IPS DF 6.9 (cell line): ENCODE measurements at regions not wholly inside any gene's neighbourhood (a gene's known extent, or its start where the extent isn't known, plus 50 kb on each side); places are given as distances from the start of the nearest gene placed in this dataset.
"Not testable (repeated sequence)": the region's sequence is repeated elsewhere in the genome, so short reads cannot be mapped to it uniquely, and the experiment has no call there.

Source experiments
- DNase-seq: peaks from one replicate; pipeline ENCODE4 v3.0.0-alpha.2; 2013; ENCODE audit warnings: low read depth, low spot score
- H3K27ac ChIP-seq: one replicate; pipeline ENCODE4 v1.5.1; 2013; ENCODE audit warnings: low read length, control low read depth
- H3K27me3 ChIP-seq: 2 replicates; pipeline ENCODE4 v1.6.1; 2013; ENCODE audit warnings: mild to moderate bottlenecking, low read length; ENCODE audit not compliant: control insufficient read depth, insufficient read depth
- H3K36me3 ChIP-seq: 2 replicates; pipeline ENCODE4 v1.6.1; 2013; ENCODE audit warnings: low read length; ENCODE audit not compliant: control insufficient read depth, insufficient read depth
- H3K4me1 ChIP-seq: 2 replicates; pipeline ENCODE4 v1.6.1; 2013; ENCODE audit warnings: low read length; ENCODE audit not compliant: control insufficient read depth, insufficient read depth
- H3K4me3 ChIP-seq: 2 replicates; pipeline ENCODE4 v1.5.1; 2013; ENCODE audit warnings: mild to moderate bottlenecking, low read length
- H3K9me3 ChIP-seq: 2 replicates; pipeline ENCODE4 v1.6.1; 2013; ENCODE audit warnings: low read length, inconsistent platforms; ENCODE audit not compliant: control insufficient read depth, insufficient read depth
- WGBS: extraction: QIAGEN DNeasy Blood & Tissue Kit; methylation state at CpG from one replicate; pipeline ENCODE4 v1.1.7; 2013; ENCODE audit warnings: mixed read lengths, missing lambda C conversion rate; ENCODE audit not compliant: insufficient read length, insufficient coverage; 5-methylcytosine and 5-hydroxymethylcytosine counted together

DNA sequence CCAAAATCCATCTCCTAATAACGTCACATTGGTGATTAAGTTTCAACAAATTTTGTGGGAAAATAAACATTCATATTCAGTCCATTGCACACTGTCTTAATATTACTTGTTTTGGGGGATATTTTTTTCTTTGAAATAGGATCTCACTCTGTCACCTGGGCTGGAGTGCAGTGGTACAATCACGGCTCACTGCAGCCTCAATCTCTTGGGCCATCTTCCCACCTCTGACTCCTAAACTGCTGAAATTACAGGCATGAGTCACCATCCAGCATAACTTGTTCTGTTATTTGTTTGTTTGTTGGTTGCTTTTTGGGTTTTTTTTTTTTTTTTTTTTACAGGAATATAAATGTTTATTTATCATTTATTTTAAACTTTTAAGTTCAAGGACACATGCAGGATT, 556.1 kb upstream of the SLITRK6 start:
- no peak for DNase-seq
- no peaks in the 10 kb centered on the region for H3K9me3 ChIP-seq
- H3K4me3 ChIP-seq, result no peak overlapping the region
- H3K27ac ChIP-seq, result no peak overlapping the region
- no peaks in the 10 kb centered on the region for H3K36me3 ChIP-seq
- H3K27me3 ChIP-seq, result no peaks in the 10 kb centered on the region
- H3K4me1 ChIP-seq, result peaks cover 2% of the 10 kb centered on the region; the same call in 1 of the 2 replicates
- no CpG with 5 or more reads among the region's 2 CpGs for WGBS

DNA sequence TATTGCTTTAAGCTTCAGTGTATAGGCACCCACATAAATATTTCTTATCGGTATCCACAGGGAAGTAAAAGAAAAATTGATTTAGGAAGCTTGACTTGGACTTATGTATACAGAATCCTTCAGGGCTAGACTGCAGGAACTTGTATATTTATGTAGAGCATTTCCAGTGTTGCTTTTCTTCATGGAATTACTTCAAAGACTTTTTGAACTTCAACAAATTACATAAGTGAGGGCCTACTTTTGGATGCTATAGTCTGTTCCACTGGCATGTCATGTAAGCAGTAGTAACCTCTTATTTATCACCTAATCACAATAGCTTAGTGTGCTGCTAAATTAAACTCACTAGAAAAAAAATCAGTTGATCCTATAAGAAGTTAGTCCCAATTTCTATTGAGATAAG, 557.9 kb upstream of the SLITRK6 start:
- Histone ChIP-seq H3K36me3 (no peaks in the 10 kb centered on the region), H3K9me3 (no peaks in the 10 kb centered on the region), H3K27me3 (no peaks in the 10 kb centered on the region), H3K4me1 (peaks cover 2% of the 10 kb centered on the region; the same call in 1 of the 2 replicates), H3K27ac (no peak overlapping the region), H3K4me3 (no peak overlapping the region)
- no CpG with 5 or more reads among the region's 1 CpG for WGBS
- no peak for DNase-seq

GRCh38 chr13:86363749-86364148, 564.5 kb upstream of the SLITRK6 start:
- not testable (repeated sequence) for H3K27ac ChIP-seq

DNA sequence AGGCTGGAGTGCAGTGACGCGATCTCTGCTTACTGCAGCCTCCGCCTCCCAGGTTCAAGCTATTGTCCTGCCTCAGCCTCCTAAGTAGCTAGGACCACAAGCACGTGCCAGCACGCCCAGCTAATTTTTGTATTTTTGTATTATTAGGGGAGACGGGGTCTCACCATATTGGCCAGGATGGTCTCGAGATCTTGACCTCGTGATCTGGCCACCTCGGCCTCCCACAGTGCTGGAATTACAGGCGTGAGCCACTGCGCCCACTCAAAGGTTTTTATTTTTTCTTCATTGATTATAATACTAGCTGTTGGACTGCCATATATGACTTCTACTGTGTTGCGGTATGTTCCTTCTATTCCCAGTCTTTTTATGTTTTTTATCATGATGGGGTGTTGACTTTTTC, 569.7 kb upstream of the SLITRK6 start:
- Histone ChIP-seq H3K27ac (no peak overlapping the region), H3K4me3 (no peak overlapping the region), H3K27me3 (no peaks in the 10 kb centered on the region), H3K4me1 (no peaks in the 10 kb centered on the region), H3K36me3 (no peaks in the 10 kb centered on the region), H3K9me3 (no peaks in the 10 kb centered on the region)
- no peak for DNase-seq
- no CpG with 5 or more reads among the region's 12 CpGs for WGBS

More at GRCh38 chr13:86363749-86364148, 564.5 kb upstream of the SLITRK6 start:
- not testable (repeated sequence) for H3K27me3 ChIP-seq, H3K4me1 ChIP-seq, H3K36me3 ChIP-seq, H3K9me3 ChIP-seq, H3K4me3 ChIP-seq, DNase-seq
- WGBS, result no CpG with 5 or more reads among the region's 5 CpGs

- WGBS, result no CpG with 5 or more reads among the region's 2 CpGs
- Histone ChIP-seq H3K9me3 (no peaks in the 10 kb centered on the region), H3K4me3 (no peak overlapping the region), H3K27me3 (no peaks in the 10 kb centered on the region), H3K4me1 (no peaks in the 10 kb centered on the region), H3K36me3 (no peaks in the 10 kb centered on the region), H3K27ac (no peak overlapping the region)
- DNase-seq, result no peak
Observed at GRCh38 chr13:86377451-86377850, 578.2 kb upstream of the SLITRK6 start.

- Histone ChIP-seq H3K4me3 (no peak overlapping the region), H3K27ac (no peak overlapping the region), H3K27me3 (no peaks in the 10 kb centered on the region), H3K9me3 (no peaks in the 10 kb centered on the region), H3K36me3 (no peaks in the 10 kb centered on the region), H3K4me1 (no peaks in the 10 kb centered on the region)
- DNase-seq, result no peak
- WGBS, result no CpG with 5 or more reads among the region's 2 CpGs
Observed at GRCh38 chr13:86378628-86379027, 579.4 kb upstream of the SLITRK6 start.

- H3K9me3 ChIP-seq, result no peaks in the 10 kb centered on the region
- DNase-seq, result no peak
- no peak overlapping the region for H3K27ac ChIP-seq
- H3K4me1 ChIP-seq, result no peaks in the 10 kb centered on the region
- no CpG with 5 or more reads among the region's 4 CpGs for WGBS
- no peak overlapping the region for H3K4me3 ChIP-seq
- H3K27me3 ChIP-seq, result no peaks in the 10 kb centered on the region
- H3K36me3 ChIP-seq, result no peaks in the 10 kb centered on the region
Observed at GRCh38 chr13:86383151-86383550, 583.9 kb upstream of the SLITRK6 start.

- no peak overlapping the region for H3K4me3 ChIP-seq
- no peak overlapping the region for H3K27ac ChIP-seq
- no peaks in the 10 kb centered on the region for H3K36me3 ChIP-seq
- no peaks in the 10 kb centered on the region for H3K9me3 ChIP-seq
- DNase-seq, result no peak
- H3K27me3 ChIP-seq, result no peaks in the 10 kb centered on the region
- no CpG with 5 or more reads among the region's 2 CpGs for WGBS
- no peaks in the 10 kb centered on the region for H3K4me1 ChIP-seq
Observed at GRCh38 chr13:86383561-86383960, 584.3 kb upstream of the SLITRK6 start.

- Histone ChIP-seq H3K9me3 (no peaks in the 10 kb centered on the region), H3K36me3 (no peaks in the 10 kb centered on the region), H3K27ac (no peak overlapping the region), H3K27me3 (no peaks in the 10 kb centered on the region), H3K4me1 (no peaks in the 10 kb centered on the region), H3K4me3 (no peak overlapping the region)
- WGBS, result no CpG with 5 or more reads among the region's 1 CpG
- no peak for DNase-seq
Observed at GRCh38 chr13:86397635-86398034, 598.4 kb upstream of the SLITRK6 start.

DNA sequence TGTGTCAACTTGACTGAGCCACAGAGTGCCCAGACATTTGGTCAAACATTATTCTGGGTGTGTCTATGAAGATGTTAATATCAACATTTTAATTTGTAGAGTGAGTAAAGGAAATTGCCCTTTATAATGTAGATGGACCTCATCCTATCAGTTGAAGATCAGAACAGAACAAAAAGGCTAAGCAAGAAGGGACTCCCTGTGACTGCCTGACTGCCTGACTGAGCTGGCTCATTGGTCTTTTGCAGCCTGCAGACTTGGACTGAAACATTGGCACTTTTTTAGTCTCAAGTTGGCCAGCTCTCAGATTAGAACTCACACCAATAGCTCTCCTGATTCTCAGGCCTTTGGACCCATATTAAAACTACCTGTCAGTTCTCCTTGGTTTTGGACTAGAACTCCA, 600.4 kb upstream of the SLITRK6 start:
- Histone ChIP-seq H3K27ac (no peak overlapping the region), H3K9me3 (no peaks in the 10 kb centered on the region), H3K4me1 (no peaks in the 10 kb centered on the region), H3K27me3 (no peaks in the 10 kb centered on the region), H3K36me3 (no peaks in the 10 kb centered on the region), H3K4me3 (no peak overlapping the region)
- DNase-seq, result no peak

DNA sequence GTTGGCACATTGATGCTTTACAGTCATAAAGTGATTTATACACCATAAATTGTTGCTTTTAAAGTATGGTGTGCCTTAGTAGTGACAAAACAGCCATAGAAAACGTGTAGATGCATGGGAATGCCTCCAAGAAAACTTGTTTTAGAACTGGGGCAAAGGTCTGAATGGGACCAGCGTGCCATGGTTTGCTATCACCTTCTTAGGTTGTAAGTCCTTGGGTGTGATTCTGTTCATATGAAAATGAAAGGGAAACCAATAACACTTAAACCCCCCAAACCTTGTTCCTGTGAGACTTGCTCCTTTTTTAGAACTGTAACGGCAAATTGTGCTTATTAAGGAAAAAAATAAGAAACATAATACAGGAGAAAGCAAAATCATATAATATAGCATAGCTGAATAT, 603.3 kb upstream of the SLITRK6 start:
- Histone ChIP-seq H3K27ac (no peak overlapping the region), H3K9me3 (no peaks in the 10 kb centered on the region), H3K36me3 (no peaks in the 10 kb centered on the region), H3K27me3 (no peaks in the 10 kb centered on the region), H3K4me1 (no peaks in the 10 kb centered on the region), H3K4me3 (no peak overlapping the region)
- no CpG with 5 or more reads among the region's 3 CpGs for WGBS
- DNase-seq, result no peak
